Body of pancreas (tissue), 4 donors: ENCODE measurements at regions not wholly inside any gene's neighbourhood (a gene's known extent, or its start where the extent isn't known, plus 50 kb on each side); places are given as distances from the start of the nearest gene placed in this dataset.

Experiments
- ATAC-seq: fragments of 150-250 bp; one replicate; pipeline ENCODE4 v1.9.1; 2016
- DNase-seq, 4 donors: peaks; one replicate each; pipeline ENCODE4 v3.0.0-alpha.2; 2019
- H3K27ac ChIP-seq, 4 donors: fragments of 200-600 bp; sonication (generic); 1 replicate in 3 of 4; 2 replicates in 1 of 4; pipeline versions ENCODE4 v1.5.1 to v1.6.1; 2016 to 2019; ENCODE audit warnings: mild to moderate bottlenecking in 1 of 4, mixed read lengths in 1 of 4, moderate library complexity in 1 of 4
- H3K27me3 ChIP-seq, 2 donors: fragments of 200-600 bp; sonication (generic); one replicate each; pipeline ENCODE4 v1.6.0; 2016; ENCODE audit warnings: mild to moderate bottlenecking in 1 of 2
- H3K36me3 ChIP-seq, 2 donors: fragments of 200-600 bp; sonication (generic); replicated peaks in 1 of 2; 2 replicates each; pipeline ENCODE4 v1.5.1; 2016; ENCODE audit warnings: low read depth in 2 of 2; ENCODE audit not compliant: insufficient read depth in 1 of 2
- H3K4me1 ChIP-seq: fragments of 200-600 bp; sonication (generic); one replicate; pipeline ENCODE4 v1.6.0; 2016
- H3K4me3 ChIP-seq, 2 donors: fragments of 200-600 bp; sonication (generic); 1 replicate in 1 of 2; 2 replicates in 1 of 2; pipeline ENCODE4 v1.5.1; 2016 to 2019
- H3K9me3 ChIP-seq, 3 donors: fragments of 200-600 bp; sonication (generic); 1 replicate in 2 of 3; 2 replicates in 1 of 3; pipeline ENCODE4 v1.5.1; 2016
- POLR2A ChIP-seq, 3 donors: fragments of 450-650 bp; IDR thresholded peaks; one replicate each; pipeline ENCODE4 v1.6.1; 2016; ENCODE audit warnings: antibody characterized with exemption in 3 of 3, mild to moderate bottlenecking in 2 of 3
- WGBS, 2 donors: methylation state at CpG; one replicate each; pipeline ENCODE4 v1.1.5; 2017; 5-methylcytosine and 5-hydroxymethylcytosine counted together
- intact Hi-C: fragments of 100-400 bp; cut with DNase I; formaldehyde crosslinking; loops from one replicate; pipeline ENCODE4 v1.15.1; 2023
- TF ChIP-seq, protein P1 (sequence below), 7 experiments: fragments of 450-650 bp in 4 of 7; fragments of 200-600 bp in 3 of 7; sonication (generic) in 3 of 7; IDR thresholded peaks; one replicate each; pipeline ENCODE4 v1.5.1; 2016 to 2019; ENCODE audit warnings: antibody characterized with exemption in 7 of 7

DNA sequence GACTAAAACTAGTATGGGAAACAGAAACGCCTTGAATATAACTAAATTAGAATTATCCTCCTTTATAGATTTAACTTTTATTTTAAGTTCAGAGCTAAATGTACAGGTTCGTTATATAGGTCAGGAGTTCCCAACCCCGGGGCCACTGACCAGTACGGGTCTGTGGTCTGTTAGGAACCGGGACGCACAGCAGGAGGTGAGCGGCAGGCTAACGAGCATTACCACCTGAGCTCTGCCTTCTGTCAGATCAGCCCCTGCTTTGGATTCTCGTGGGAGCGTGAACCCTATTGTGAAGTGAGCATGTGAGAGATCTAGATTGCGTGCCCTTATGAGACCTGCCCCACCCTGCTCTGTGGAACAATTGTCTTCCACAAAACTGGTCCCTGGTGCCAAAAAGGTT lies 51.0 kb downstream of the FAT4 start:
- ATAC-seq (no peak), DNase-seq (no peak)
- Histone ChIP-seq H3K4me3 (no peak overlapping the region), H3K27me3 (no peaks in the 10 kb centered on the region), H3K36me3 (no peaks in the 10 kb centered on the region), H3K4me1 (no peaks in the 10 kb centered on the region), H3K27ac (no peak overlapping the region), H3K9me3 (no peaks in the 10 kb centered on the region)
- WGBS, 2 donors, result 75 to 77% methylated on average over 11 of the region's 11 CpGs
- TF ChIP-seq POLR2A (IDR thresholded peaks at IDR 0.05), result no peak
- TF ChIP-seq, protein P1, sequence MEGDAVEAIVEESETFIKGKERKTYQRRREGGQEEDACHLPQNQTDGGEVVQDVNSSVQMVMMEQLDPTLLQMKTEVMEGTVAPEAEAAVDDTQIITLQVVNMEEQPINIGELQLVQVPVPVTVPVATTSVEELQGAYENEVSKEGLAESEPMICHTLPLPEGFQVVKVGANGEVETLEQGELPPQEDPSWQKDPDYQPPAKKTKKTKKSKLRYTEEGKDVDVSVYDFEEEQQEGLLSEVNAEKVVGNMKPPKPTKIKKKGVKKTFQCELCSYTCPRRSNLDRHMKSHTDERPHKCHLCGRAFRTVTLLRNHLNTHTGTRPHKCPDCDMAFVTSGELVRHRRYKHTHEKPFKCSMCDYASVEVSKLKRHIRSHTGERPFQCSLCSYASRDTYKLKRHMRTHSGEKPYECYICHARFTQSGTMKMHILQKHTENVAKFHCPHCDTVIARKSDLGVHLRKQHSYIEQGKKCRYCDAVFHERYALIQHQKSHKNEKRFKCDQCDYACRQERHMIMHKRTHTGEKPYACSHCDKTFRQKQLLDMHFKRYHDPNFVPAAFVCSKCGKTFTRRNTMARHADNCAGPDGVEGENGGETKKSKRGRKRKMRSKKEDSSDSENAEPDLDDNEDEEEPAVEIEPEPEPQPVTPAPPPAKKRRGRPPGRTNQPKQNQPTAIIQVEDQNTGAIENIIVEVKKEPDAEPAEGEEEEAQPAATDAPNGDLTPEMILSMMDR (IDR thresholded peaks at IDR 0.05), result no peak
- intact Hi-C loops, result no loop called here

DNA sequence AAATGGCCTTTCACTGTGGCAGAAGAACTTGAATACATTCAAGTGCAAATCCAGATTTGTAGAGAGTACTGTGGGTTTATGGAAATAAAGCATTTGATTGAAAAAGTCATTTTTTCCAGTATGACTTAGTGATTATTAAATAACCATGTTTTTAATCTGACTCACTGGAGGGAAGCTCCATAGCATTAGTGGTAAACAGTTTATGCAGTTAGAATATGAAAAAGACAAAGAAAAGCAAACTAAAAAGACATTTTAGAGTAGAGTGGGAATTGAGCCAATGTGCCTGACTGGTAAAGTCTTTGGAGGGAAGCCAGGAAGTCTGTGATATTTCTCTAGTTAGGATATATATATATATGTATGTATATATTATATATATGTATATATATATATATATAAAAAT lies 53.4 kb downstream of the FAT4 start:
- no peak overlapping the region for H3K4me3 ChIP-seq
- DNase-seq (no peak), ATAC-seq (no peak)
- TF ChIP-seq, protein P1 (IDR thresholded peaks at IDR 0.05), result no peak
- no peak for TF ChIP-seq POLR2A (IDR thresholded peaks at IDR 0.05)
- no peak overlapping the region for H3K27ac ChIP-seq
- no peaks in the 10 kb centered on the region for H3K9me3 ChIP-seq
- H3K4me1 ChIP-seq, result no peaks in the 10 kb centered on the region
- intact Hi-C loops, result no loop called here
- no peaks in the 10 kb centered on the region for H3K27me3 ChIP-seq
- no peaks in the 10 kb centered on the region for H3K36me3 ChIP-seq

DNA sequence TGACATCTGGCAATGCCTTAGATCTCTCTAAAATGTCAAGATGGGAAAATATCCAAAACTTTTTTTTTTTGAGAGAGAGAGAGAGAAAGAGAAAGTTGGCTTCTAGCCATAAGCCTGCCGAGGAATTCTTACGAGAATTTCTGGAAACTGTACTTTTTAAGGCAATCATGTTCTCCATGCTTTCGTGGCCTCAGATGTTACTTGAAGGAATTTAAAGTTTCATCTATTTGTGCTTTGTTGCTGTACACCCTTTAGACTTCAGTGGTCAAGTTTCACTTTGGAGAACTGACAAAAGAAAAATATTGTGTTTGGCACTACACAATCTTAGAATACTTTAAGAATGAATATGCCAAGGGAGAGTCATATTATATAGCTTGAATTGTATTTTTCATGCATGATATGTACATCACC lies 53.9 kb downstream of the FAT4 start:
- Histone ChIP-seq H3K27me3 (no peaks in the 10 kb centered on the region), H3K9me3 (no peaks in the 10 kb centered on the region), H3K4me1 (no peaks in the 10 kb centered on the region), H3K36me3 (no peaks in the 10 kb centered on the region), H3K4me3 (no peak overlapping the region), H3K27ac (no peak overlapping the region)
- WGBS, 2 donors, result 30 to 35% methylated on average over 3 of the region's 3 CpGs
- intact Hi-C loops, result no loop called here
- no peak for ATAC-seq
- DNase-seq, result no peak
- no peak for TF ChIP-seq POLR2A (IDR thresholded peaks at IDR 0.05)
- TF ChIP-seq, protein P1 (IDR thresholded peaks at IDR 0.05), result no peak

DNA sequence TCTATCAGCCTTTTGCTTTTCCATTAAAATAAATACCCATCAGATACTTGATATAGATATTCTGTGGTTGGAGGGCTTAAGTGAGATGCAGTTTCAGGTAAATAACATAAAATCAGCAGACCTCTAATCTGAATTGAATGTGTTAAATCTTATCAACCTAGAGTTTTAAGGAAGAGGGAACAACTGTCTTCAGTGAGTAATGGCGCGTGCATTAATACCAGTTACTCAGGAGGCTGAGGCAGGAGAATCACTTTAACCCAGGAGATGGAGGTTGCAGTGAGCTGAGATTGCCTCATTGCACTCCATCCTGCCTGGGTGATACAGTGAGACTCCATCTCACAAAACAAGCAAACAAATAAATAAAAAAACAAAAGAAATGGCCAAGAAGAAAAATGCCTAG lies 54.3 kb downstream of the FAT4 start:
- Histone ChIP-seq H3K27ac (no peak overlapping the region), H3K36me3 (no peaks in the 10 kb centered on the region), H3K4me3 (no peak overlapping the region), H3K9me3 (no peaks in the 10 kb centered on the region), H3K4me1 (no peaks in the 10 kb centered on the region), H3K27me3 (no peaks in the 10 kb centered on the region)
- intact Hi-C loops, result no loop called here
- 90 to 93% methylated on average over 2 of the region's 2 CpGs for WGBS, 2 donors
- no peak for TF ChIP-seq POLR2A (IDR thresholded peaks at IDR 0.05)
- TF ChIP-seq, protein P1 (IDR thresholded peaks at IDR 0.05), result no peak
- ATAC-seq (no peak), DNase-seq (no peak)

DNA sequence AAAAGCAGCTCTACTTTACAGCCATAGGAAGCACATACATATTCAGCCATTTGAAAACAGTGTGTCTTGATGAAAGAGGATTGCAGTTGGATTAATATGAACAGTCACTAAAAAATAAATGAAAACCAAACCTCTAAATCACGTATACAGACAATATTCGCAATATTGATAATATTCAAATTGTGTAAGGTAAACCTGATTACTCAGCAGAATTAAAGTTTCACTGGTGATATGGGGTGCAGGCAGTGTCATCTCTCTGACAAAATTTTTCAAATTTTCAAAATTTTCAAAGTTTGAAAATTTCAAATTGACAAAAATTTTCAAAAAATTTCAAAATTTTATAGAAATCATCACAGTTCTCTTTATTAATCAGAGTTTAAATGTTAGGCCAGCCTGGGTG lies 55.7 kb downstream of the FAT4 start:
- 86 to 87% methylated on average over 2 of the region's 2 CpGs for WGBS, 2 donors
- Histone ChIP-seq H3K27me3 (no peaks in the 10 kb centered on the region), H3K4me3 (no peak overlapping the region), H3K36me3 (no peaks in the 10 kb centered on the region), H3K4me1 (no peaks in the 10 kb centered on the region), H3K9me3 (no peaks in the 10 kb centered on the region), H3K27ac (no peak overlapping the region)
- TF ChIP-seq POLR2A (IDR thresholded peaks at IDR 0.05), result no peak
- TF ChIP-seq, protein P1 (IDR thresholded peaks at IDR 0.05), result no peak
- DNase-seq, result no peak
- no peak for ATAC-seq
- intact Hi-C loops, result no loop called here
